SHP77 treated with DMSO at 0.1 percent for 48 hours (cell line): ENCODE measurements at regions not wholly inside any gene's neighbourhood (a gene's known extent, or its start where the extent isn't known, plus 50 kb on each side); places are given as distances from the start of the nearest gene placed in this dataset.
"Not testable (repeated sequence)": the region's sequence is repeated elsewhere in the genome, so short reads cannot be mapped to it uniquely, and the experiment has no call there.

ENCODE experiments used
- DNase-seq: peaks from one replicate; lab custom pipeline; 2025; lab: John Stamatoyannopoulos, UW

DNA sequence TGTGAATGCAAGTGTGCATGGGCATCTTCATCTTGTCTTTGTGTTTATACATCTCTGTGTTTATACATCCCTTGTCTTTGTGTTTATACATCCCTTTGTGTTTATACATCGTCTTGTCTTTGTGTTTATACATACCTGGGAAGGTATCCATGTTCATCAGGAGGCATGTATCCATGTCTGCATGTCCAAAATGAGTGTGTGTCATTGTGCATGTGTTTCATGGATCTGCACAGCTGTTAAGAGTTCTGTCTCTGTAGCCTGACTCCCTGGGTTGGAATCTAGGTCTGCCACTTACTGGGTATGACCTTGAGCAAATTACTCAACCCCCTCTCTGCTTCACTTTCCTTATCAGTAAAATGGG lies 50.1 kb upstream of the SIRPA start:
- DNase-seq = no peak

DNA sequence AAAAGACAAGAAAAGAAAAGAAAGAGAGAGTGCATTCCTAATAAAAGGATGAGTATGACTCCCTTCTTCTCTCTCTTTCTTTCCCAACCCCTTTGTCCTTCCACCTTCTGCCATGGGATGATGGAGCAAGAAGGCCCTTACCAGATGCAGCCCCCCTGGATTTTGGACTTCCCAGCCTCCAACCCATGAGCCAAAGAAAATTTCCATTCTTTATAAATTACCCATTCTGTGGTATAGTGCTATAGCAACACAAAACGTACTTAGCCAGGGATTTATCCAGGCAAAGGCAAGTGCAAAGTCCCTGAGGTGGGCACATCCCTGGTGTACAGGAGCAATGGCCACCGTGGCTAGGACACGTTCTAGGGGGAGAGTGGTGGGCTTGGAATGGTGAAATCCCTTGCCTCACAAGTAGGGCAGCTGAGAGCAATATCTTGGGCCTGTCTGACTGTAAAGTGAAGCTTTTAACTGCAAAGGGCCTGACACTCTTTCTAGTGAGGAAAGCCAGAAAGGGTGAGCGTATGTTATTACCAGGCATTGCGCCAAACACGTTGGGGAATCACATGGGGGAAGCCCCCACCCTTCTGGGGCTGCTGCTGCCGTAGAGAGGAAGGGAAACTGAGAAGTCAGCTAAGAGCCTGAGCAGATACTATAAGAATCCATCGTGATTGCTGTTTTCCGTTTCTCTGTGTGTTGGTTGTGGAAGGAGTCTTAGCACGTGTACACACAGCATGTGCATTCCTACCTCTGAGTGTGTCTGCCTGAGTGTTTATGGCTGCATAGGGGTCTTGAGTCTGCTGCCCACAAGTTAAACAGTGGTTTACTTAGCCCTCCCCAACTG lies 50.7 kb upstream of the SIRPA start:
- DNase-seq = no peak

DNA sequence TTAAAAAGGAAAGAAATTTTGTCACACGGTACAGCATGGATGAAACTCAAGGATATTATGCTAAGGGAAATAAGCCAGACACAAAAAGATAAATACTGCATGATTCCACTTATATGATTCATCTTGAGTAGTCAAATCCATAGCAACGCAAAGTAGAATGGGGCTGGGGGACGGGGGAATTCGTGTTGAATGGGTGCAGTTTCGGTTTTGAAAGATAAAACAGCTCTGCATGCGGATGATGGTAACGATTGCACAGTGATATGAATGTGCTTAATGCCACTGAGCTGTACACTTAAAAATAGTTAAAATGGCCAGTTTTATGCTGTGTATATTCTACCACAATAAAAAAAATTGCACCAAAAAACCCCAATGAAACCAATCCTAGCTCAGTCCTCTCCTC lies 52.9 kb upstream of the SIRPA start:
- no peak for DNase-seq

DNA sequence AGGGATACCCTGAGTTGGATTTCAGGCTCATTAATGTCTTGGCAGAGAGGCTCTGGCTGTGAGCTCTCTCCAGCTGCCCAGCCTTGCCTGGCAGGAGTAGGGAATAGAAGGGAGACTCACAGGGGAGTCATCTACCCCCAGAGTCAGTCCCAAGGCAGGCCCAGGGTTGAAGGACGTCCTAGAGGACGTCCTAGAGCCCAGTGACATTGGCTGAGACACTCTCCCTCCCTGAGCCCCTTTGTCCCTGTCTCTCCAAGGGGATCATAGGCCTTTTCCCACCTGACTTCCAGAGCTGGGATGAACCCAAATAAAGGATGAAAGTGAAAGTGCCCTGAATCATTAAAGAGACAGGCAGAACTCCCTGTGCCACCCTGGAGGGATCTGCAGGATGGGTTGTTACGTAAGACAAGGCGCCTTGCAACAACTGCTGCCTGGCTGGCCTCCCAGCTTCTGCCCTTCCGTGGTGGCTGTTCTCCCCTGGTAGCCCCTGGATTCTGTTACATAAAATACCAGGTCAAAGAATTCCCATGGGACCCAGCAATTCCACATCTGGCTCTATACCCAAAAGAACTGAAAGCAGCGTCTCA lies 53.6 kb upstream of the SIRPA start:
- no peak for DNase-seq

DNA sequence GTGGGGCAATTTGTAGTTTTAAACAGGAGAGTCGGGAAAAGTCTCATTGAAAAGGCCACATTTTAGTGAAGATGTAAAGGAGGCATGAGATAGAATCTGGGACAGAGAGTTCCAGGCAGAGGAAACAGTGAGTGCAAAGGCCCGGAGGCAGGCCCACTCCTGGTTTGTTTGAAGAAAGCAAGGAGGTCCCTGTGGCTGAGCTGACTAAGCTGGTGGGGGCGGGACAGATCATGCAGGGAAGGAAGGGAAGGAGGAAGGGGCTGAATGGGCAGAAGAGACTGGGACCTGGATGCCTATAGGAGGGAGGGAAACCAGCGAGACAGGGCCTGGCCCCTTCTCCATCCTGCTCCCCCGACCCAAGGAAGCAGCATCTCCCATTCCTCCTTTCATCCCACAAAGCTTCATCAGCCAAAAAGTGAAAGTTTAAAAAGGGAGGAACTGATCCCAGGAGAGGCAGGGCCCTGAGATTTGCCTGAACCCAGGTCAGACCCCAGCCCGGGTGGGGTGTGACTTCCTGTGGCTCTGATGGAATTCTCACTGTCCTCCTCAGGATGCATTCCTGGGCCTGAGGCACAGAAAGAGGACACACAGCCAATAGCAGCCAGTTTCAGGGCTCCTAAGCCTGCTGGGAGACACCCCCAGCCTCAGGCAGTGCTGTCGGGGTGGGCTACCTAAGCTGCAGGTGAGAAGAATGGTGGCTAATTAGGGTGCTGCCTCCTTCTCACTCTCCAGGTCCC lies 54.2 kb upstream of the SIRPA start:
- DNase-seq = no peak

DNA sequence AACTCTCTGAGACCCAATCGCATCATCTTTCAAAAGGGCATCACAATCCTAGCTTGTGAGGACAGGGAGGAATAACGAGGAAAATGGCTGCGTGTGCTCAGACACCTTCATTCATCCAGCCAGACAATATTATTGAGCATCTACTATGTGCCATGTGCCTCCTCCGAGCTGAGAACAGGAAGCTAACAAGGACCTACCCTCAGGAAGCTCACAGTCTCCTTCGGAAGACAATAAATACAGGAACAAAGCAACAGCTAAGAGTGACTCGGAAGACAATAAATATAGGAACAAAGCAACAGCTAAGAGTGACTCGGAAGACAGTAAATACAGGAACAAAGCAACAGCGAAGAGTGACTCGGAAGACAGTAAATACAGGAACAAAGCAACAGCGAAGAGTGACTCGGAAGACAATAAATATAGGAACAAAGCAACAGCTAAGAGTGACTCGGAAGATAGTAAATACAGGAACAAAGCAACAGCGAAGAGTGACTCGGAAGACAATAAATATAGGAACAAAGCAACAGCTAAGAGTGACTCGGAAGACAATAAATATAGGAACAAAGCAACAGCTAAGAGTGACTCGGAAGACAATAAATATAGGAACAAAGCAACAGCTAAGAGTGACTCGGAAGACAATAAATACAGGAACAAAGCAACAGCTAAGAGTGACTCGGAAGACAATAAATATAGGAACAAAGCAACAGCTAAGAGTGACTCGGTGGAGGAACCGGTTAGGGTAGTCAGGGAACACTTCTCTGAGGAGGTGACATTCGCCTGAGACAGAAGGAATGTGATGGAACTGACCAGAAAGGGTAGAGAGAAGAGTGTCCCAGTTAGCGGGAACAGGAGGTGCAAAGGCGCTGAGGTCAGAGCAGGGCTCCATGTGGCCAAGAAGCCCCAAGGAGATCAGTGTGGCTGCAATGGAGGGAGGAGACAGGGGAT lies 55.6 kb upstream of the SIRPA start:
- not testable (repeated sequence) for DNase-seq

DNA sequence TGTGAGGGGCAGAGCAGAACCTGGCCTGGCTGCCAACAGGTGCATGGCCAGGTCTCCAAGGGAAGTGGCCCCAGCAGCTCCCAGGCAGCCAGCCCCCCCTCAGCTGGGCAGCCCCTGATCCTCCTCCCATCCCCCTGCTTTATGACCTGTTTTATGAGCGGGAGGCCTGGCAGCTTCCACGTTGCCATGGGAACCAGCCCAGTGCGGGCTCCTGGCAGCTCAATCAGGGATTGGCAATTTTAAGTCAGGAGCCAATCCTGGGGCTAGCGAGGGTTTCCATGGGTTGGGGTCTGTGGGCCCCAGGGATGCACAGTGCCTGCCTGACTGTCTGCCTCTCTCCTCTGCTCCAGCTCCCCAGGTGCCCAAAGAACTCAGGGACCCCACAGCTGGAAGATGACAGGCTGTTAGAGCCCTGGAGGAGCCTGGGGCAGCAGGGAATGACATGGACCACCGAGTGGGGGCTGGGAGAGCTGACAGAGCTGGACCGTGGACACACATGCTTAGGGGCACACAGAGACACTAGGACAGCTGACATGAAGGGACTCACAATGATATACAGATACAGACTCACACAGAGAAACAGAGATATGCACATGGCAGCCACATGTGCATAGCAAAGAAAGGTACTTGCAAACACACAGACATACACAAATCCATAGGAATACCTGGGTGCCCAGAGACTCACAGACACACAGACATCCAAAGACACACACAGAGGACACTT lies 56.5 kb upstream of the SIRPA start:
- no peak for DNase-seq

DNA sequence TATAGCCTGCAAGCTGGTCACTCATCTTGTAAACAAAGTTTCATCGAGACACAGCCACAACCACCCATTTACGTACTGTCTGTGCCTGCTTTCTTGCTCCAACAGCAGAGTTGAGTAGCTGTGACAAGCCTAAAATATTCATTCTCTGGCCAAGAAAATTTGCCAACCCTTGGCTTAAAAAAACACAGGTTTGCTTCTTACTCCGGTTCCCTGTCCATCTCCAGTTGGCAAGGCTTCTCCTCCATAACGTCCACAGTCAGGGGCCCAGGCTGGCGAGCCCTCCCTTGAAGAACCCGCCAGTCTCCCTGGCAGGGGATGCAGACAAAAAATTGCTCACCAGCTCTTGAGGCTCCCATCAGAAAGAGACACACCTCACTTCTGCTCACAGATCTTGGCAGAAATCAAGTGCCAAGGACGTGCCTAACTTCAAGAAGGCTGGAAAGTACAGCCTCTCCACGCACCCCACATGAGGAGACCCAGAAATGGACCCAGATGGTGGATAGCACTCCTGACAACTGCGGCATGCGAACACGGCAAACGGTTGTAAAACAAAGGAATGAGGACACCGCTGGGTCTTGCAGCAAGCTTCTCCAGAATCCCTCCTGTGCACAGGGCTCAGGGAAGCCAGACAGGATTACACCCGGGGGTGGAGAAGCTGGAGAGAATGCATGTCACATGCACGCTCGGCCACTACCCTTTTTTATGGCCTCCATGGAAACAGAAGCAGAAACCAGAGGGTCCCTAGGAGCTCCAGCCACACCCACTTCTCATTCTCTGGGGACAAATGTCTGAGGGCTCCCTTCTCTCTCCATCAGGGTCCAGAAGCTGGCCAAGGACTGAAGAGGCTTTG lies 59.8 kb upstream of the SIRPA start:
- no peak for DNase-seq

DNA sequence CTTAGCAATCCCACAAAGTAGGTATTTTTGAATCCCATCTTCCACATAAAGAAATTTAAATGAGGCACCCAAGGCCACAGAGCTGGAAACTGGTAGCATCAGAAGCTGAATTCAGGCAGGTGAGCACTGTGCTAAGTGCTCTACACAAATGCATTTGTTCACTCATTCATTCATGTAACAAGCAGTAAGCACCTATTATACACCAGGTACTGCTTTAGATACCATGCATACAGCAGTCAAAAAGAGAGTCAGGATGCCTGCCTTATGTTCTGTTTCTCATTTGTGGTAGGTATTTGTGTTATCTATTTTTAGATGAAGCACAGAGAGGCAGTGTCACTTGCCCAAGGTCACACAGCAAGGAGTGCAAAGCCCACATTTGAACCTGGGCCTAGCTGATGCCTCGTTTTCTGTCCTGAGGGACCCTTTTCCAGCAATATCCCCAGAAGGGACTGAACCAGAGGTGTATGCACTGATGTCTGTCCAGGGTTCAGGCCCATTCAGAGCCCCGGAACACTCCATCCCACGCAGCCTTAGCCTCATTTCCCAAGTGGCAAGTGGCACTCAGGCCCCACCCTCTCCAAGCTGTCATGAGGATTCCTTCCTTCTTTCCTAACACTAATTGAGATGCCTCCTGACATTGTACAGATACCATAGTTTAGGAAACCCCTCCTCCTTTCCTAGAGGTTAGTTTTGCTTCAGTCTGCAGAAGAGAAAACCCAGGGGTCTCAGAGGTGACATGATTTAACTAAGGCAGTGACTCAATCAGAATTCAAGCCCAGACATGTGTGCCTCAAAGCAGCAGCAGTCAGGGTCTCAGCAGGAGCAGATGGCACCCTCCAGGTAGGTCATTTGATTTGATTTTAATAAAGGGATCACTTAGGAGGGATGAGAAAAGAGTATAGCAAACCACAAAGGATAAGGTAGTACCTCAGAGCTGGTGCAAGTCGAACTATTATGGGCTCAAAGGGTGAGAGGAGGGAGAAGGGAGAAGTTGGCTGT lies 61.2 kb upstream of the SIRPA start:
- DNase-seq = no peak

DNA sequence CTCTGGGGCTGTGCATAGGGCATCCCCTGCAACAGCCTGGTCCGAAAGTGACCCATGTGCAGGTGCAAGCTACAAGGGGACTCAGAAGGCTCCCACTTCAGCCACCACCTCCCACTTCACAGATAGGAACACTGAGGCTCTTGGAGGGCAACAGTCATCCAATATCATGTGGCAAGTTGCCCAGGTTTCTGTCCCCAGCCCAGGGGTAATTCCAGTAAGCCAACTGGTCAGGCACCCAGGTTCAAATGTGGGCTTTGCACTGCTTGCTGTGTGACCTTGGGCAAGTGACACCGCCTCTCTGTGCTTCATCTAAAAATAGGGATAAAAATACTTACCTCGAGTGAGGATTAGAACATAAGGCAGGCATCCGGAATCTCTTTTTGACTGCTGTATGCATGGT lies 62.0 kb upstream of the SIRPA start:
- no peak for DNase-seq

DNA sequence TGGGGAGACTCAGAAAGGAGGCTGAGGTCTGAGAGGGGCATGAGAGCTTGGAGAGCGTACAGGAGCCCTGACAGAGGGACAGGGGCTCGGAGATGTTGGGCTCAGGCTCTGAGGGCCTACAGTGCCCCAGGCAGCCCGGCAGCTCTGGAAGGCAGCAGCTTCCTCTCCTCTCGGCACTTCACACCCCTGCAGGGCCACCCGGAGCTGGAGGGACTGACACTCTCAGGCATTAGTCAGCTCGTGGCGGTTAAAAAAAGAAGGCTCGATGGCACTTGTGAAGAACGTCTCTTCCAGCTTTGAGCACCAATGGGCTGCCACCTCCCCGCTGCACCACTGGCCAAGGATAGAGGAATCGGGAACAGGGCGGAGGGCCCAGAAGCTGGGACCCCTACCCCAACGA lies 62.6 kb upstream of the SIRPA start:
- DNase-seq = no peak

DNA sequence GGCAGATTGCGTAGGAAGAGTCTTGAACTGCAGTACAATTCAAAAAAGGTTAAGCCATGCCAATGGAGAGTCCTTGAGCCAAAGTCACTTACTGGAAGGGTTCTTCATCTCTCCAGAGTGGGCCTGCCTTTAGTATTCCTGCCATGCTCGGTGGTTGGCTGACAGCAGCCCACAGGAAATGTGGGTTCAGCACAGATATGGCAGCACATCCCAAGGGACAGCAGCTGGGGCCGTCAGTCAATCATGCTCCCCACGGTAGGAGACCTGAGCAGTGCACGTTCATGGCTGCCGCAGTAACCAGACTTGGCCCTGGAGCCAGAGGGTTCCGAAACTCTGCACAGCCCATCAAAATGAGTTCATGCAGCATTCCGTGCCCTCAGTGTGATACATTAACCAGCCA lies 63.6 kb upstream of the SIRPA start:
- no peak for DNase-seq

DNA sequence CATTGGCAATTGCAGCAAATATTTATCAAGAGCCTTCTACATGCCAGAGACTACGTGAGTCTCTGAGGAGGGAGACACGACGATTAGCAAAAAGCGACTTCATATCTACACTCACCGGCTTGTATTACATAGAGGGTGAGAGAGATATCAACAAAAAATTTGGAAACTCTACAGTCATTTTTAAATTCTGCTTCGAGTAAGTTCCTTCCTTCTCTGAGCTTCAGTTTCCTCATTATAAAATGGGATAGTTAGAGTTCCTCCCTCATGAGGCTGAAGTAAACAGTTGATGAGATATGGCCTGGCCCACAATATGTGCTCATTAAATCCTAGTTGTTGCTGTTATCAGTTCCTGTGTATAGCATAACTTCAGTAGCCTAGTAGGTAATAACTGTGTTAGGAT lies 64.1 kb upstream of the SIRPA start:
- DNase-seq = no peak

DNA sequence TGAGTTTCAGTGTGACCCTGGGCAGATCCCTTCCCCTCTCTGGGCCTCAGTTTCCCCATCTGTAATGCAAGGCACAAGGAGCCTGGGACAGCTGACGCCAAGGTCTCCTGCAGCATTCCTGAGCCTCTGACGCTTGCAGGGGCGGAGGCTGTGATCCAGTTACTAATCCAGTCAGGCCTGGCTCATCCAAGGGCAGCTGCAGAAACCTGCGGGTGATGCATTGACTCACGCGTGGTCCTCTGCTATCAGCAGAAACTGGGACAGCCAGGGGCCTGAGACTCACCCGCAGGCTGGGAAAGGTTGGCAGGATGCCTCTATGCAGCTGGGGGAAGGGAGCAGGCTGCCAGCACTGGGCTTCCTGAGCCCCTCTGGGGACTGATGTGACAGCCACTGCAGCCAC lies 65.0 kb upstream of the SIRPA start:
- DNase-seq = no peak

DNA sequence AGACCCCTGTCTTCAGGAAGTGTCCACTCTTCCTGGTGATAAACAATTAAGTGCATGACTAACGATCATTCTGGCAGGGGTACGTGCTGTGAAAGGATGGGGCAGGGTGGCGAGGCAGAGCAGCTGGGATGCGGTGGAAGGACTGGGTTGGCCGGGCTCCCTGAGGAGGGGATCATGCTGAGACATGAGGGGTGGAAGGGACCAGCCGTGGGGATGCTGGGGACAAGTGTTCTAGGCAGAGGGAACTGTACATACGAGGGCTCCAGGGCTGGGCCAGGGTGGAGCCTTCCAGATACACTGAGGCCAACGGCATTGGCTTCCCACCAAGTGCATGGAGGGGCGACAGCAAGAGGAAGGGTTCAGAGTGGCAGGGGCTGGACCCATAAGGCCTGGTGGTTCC lies 65.7 kb upstream of the SIRPA start:
- DNase-seq = no peak

DNA sequence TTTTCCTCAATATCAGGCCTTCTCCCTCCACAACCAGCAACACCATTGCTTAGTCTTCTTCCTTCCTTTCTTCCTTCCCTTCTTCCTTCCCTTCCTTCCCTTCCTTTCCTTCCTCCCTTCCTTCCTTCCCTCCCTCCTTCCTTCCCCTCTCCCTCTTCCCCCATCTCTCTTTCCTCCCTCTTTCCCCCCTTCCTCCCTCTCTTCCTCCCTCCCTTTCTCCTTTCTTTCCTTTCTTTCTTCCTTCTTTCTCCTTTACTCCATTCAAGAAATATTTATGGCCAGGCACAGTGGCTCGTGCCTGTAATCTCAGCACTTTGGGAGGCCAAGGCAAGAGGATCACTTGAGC lies 66.4 kb upstream of the SIRPA start:
- DNase-seq = no peak

DNA sequence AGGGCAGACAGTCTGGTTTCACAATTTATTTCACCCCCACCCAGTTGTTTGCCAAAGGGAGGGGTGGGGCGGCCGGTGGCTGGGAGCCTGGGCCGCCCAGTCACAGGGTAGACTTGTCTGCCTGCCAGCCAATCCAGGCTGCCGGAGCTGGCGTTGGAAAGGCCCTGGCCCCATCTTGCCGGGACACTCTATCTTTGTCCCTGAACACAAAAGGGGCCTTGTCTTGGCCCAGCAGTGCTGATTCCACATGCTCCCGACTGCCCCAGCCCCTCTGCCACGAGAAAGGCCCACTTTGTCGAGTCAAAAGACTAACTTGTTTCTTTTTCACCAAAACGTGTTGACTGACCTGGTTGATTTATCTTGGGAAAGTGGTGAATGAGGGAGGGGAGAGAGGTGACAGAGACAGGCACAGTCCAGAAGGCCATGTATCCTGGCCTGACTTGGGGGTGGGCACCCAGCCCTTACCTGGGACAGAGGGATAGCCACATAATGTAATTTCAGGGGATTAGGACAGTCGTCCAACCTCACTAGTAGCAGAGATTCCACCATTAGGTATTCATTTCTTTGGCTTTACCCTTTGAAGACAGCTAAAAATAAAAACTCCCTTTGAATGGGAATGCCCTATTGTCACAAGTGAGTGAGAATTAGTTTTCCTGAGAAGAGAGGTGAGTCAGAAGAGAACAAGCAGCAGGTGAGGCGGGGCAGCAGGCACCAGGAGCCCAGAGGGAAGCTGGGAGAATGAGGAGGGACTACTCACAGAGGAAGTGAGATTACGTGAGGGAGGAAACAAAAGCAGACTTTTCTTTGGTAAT lies 67.0 kb upstream of the SIRPA start:
- no peak for DNase-seq

DNA sequence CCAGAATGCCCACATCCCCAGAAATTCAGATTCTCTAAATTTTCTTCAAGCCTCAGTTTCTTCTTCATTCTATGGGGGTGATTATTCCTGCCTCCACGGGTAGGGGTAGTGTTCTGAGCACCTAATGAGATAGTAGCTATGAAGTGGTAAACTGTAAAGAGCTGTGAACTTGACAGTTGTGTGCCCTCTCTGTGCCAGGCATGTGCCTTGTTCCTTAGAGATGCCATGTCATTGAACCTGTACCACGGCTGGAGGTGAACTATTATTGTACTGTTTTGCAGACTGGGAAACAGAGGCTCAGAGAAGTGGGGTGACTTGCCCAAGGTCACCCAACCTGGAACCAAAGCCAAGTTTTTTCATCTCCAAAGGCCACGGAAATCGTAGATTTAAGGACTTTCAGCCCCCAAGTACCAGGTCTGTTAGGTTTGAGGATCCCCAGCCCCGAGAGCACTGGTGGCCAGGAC lies 67.7 kb upstream of the SIRPA start:
- no peak for DNase-seq
